ENCODE measurements at regions not wholly inside any gene's neighbourhood (a gene's known extent, or its start where the extent isn't known, plus 50 kb on each side); places are given as distances from the start of the nearest gene placed in this dataset.

- DNase-seq (ENCODE audit: low read depth), result no peak
- no peak overlapping the region for H3K4me3 ChIP-seq (ENCODE audit: low read length)
- no peak for TF ChIP-seq CTCF (conservative IDR thresholded peaks at IDR 0.05; ENCODE audit: low read depth, low read length)
Observed at GRCh38 chr3:74269689-74270088, 344.8 kb downstream of the CNTN3 start.

GRCh38 chr3:74268753-74269152 lies 345.7 kb downstream of the CNTN3 start:
- no peak overlapping the region for H3K4me3 ChIP-seq (ENCODE audit: low read length)
- no peak for DNase-seq (ENCODE audit: low read depth)
- TF ChIP-seq CTCF (conservative IDR thresholded peaks at IDR 0.05; ENCODE audit: low read depth, low read length), result no peak

GRCh38 chr3:74267588-74268184 lies 346.8 kb downstream of the CNTN3 start:
- peak; percentile 11 for DNase-seq (ENCODE audit: low read depth)
- peak; percentile 78 for TF ChIP-seq CTCF (conservative IDR thresholded peaks at IDR 0.05; ENCODE audit: low read depth, low read length)

GRCh38 chr3:74267131-74267530 lies 347.3 kb downstream of the CNTN3 start:
- no peak for TF ChIP-seq CTCF (conservative IDR thresholded peaks at IDR 0.05; ENCODE audit: low read depth, low read length)
- DNase-seq (ENCODE audit: low read depth), result no peak
- H3K4me3 ChIP-seq (ENCODE audit: low read length), result no peak overlapping the region

More at GRCh38 chr3:74267588-74268184, 346.8 kb downstream of the CNTN3 start:
- no peak overlapping the region for H3K4me3 ChIP-seq (ENCODE audit: low read length)

GRCh38 chr3:74265069-74265468 lies 349.4 kb downstream of the CNTN3 start:
- no peak overlapping the region for H3K4me3 ChIP-seq (ENCODE audit: low read length)
- no peak for TF ChIP-seq CTCF (conservative IDR thresholded peaks at IDR 0.05; ENCODE audit: low read depth, low read length)
- DNase-seq (ENCODE audit: low read depth), result no peak

GRCh38 chr3:74263031-74263430 lies 351.4 kb downstream of the CNTN3 start:
- no peak for DNase-seq (ENCODE audit: low read depth)
- no peak overlapping the region for H3K4me3 ChIP-seq (ENCODE audit: low read length)
- TF ChIP-seq CTCF (conservative IDR thresholded peaks at IDR 0.05; ENCODE audit: low read depth, low read length), result no peak

- no peak for TF ChIP-seq CTCF (conservative IDR thresholded peaks at IDR 0.05; ENCODE audit: low read depth, low read length)
- H3K4me3 ChIP-seq (ENCODE audit: low read length), result no peak overlapping the region
- DNase-seq (ENCODE audit: low read depth), result no peak
Observed at GRCh38 chr3:74233091-74233490, 381.4 kb downstream of the CNTN3 start.
